GM12878 (cell line): ENCODE measurements at regions not wholly inside any gene's neighbourhood (a gene's known extent, or its start where the extent isn't known, plus 50 kb on each side); places are given as distances from the start of the nearest gene placed in this dataset.

ENCODE experiments used
- ATAC-seq: fragments of 200-7000 bp; cut with Tn5 transposase; 3 replicates; pipeline ENCODE4 v1.9.1; 2020; ENCODE audit warnings: mild to moderate bottlenecking, moderate library complexity
- BruUV-seq: library from RNA; stranded (reverse); fragments of 400-500 nt; replicated peaks from 2 replicates; lab custom pipeline; 2021; lab: Mats Ljungman, UMichigan
- CTCF ChIA-PET: fragments of 300-600 bp; sonication (Branson Sonifier 250); formaldehyde crosslinking; extraction: SDS; loops from one replicate; lab custom pipeline; 2021; ENCODE audit warnings: inconsistent platforms; lab: Yijun Ruan, JAX
- POLR2A ChIA-PET: fragments of 350-600 bp; formaldehyde crosslinking; extraction: SDS; loops from one replicate; lab custom pipeline; 2021; ENCODE audit warnings: inconsistent platforms; lab: Charles Lee
- RAD21 ChIA-PET: fragments of 300-600 bp; sonication (Branson Sonifier 250); formaldehyde crosslinking; loops from one replicate; lab custom pipeline; 2023; ENCODE audit warnings: antibody characterized with exemption; ENCODE audit not compliant: unreplicated experiment; lab: Charles Lee
- SMC1A ChIA-PET: fragments of 300-600 bp; sonication (Branson Sonifier 250); formaldehyde crosslinking; loops from one replicate; lab custom pipeline; 2023; ENCODE audit not compliant: unreplicated experiment, uncharacterized antibody; lab: Charles Lee
- DNase-seq: peaks from one replicate; pipeline ENCODE4 v3.0.0-alpha.2; 2011; ENCODE audit warnings: low read depth, low spot score
- FAIRE-seq: peaks from 3 replicates; lab custom pipeline; 2011; peaks lifted over from hg19 to GRCh38; lab: Jason Lieb, UNC
- H2AFZ ChIP-seq: 2 replicates; pipeline ENCODE4 v1.6.0; 2011; ENCODE audit warnings: low read depth, low read length, control low read depth; ENCODE audit not compliant: control insufficient read depth
- H3K27ac ChIP-seq: 2 replicates; pipeline ENCODE4 v1.5.1; 2011; ENCODE audit warnings: control low read depth; ENCODE audit not compliant: control insufficient read depth, insufficient read depth
- H3K27me3 ChIP-seq, 2 experiments: replicated peaks in 1 of 2; 2 replicates each; pipeline versions ENCODE4 v1.6.0 to v1.6.1; 2011; ENCODE audit warnings: low read length in 1 of 2; ENCODE audit not compliant: control insufficient read depth in 2 of 2, insufficient read depth in 2 of 2
- H3K36me3 ChIP-seq, 2 experiments: 2 replicates each; pipeline ENCODE4 v1.5.1; 2011; ENCODE audit warnings: low read length in 1 of 2; ENCODE audit not compliant: control insufficient read depth in 2 of 2, insufficient read depth in 2 of 2
- H3K4me1 ChIP-seq: 2 replicates; pipeline ENCODE4 v1.6.1; 2011; ENCODE audit warnings: mild to moderate bottlenecking, low read length, moderate library complexity, mixed read lengths; ENCODE audit not compliant: control insufficient read depth, insufficient read depth
- H3K4me2 ChIP-seq: 2 replicates; pipeline ENCODE4 v1.6.0; 2011; ENCODE audit warnings: control low read depth; ENCODE audit not compliant: control insufficient read depth, insufficient read depth
- H3K4me3 ChIP-seq: fragments of 200-600 bp; sonication (generic); 2 replicates; pipeline ENCODE4 v1.5.1; 2016
- H3K79me2 ChIP-seq: 2 replicates; pipeline ENCODE4 v1.6.0; 2011; ENCODE audit warnings: low read length; ENCODE audit not compliant: control insufficient read depth, insufficient read depth
- H3K9ac ChIP-seq: 2 replicates; pipeline ENCODE4 v1.8.0; 2011; ENCODE audit warnings: low read length, control low read depth, mixed read lengths; ENCODE audit not compliant: control insufficient read depth, insufficient read depth
- H3K9me3 ChIP-seq: replicated peaks from 3 replicates; pipeline ENCODE4 v1.5.1; 2011; ENCODE audit warnings: mild to moderate bottlenecking, low read length; ENCODE audit not compliant: control insufficient read depth, insufficient read depth
- H4K20me1 ChIP-seq: 2 replicates; pipeline ENCODE4 v1.6.0; 2011; ENCODE audit not compliant: control insufficient read depth, insufficient read depth
- ASH2L ChIP-seq: fragments of 300-600, 200-600 bp; sonication (generic); IDR thresholded peaks from 2 replicates; pipeline ENCODE4 v1.6.1; 2017; ENCODE audit warnings: low read depth, mild to moderate bottlenecking, borderline replicate concordance
- CREM ChIP-seq: IDR thresholded peaks from 2 replicates; pipeline ENCODE4 v1.6.1; 2014; ENCODE audit warnings: antibody characterized with exemption, low read depth
- GABPA ChIP-seq: IDR thresholded peaks from 2 replicates; pipeline ENCODE4 v1.6.1; 2014; ENCODE audit warnings: antibody characterized with exemption, low read depth, mild to moderate bottlenecking, inconsistent platforms
- MEF2A ChIP-seq: IDR thresholded peaks from 2 replicates; pipeline ENCODE4 v1.6.1; 2011; ENCODE audit warnings: low read depth, mild to moderate bottlenecking, low read length, moderate library complexity; ENCODE audit not compliant: insufficient read depth
- MXI1 ChIP-seq: fragments of 150-350 bp; IDR thresholded peaks from 2 replicates; pipeline ENCODE4 v1.6.1; 2011; ENCODE audit warnings: low read depth, mild to moderate bottlenecking, inconsistent platforms, low read length, improper control_type of control experiment
- RAD21 ChIP-seq: IDR thresholded peaks from 2 replicates; pipeline ENCODE4 v1.6.1; 2011; ENCODE audit warnings: mild to moderate bottlenecking, low read depth, low read length, moderate library complexity; ENCODE audit not compliant: insufficient read depth
- RBBP5 ChIP-seq: fragments of 200-600 bp; sonication (generic); conservative IDR thresholded peaks from 2 replicates; pipeline ENCODE4 v1.6.1; 2016
- SIX5 ChIP-seq: IDR thresholded peaks from 2 replicates; pipeline ENCODE4 v1.6.1; 2011; ENCODE audit warnings: mild to moderate bottlenecking, low read depth, low read length, moderate library complexity; ENCODE audit not compliant: severe bottlenecking
- in situ Hi-C: fragments of 300-500 bp; cut with MboI; formaldehyde crosslinking; loops from 9 replicates; pipeline ENCODE4 v1.14.3; 2018; ENCODE audit warnings: mixed read lengths
- intact Hi-C: fragments of 100-400 bp; cut with micrococcal nuclease; formaldehyde crosslinking; loops from one replicate; pipeline ENCODE4 v1.14.2; 2022; ENCODE audit not compliant: unreplicated experiment
- TF ChIP-seq, protein P1 (sequence below): fragments of 450-650 bp; IDR thresholded peaks from 2 replicates; pipeline ENCODE4 v1.6.1; 2017; ENCODE audit warnings: mild to moderate bottlenecking, moderate library complexity
- TF ChIP-seq, protein P2 (sequence below): fragments of 450-650 bp; conservative IDR thresholded peaks from 2 replicates; pipeline ENCODE4 v1.6.1; 2017; ENCODE audit warnings: mild to moderate bottlenecking, moderate library complexity
- TF ChIP-seq, protein P3 (sequence below): fragments of 450-650 bp; IDR thresholded peaks from 2 replicates; pipeline ENCODE4 v1.6.1; 2018; ENCODE audit warnings: mild to moderate bottlenecking, low read depth, moderate library complexity; ENCODE audit not compliant: partially characterized antibody

DNA sequence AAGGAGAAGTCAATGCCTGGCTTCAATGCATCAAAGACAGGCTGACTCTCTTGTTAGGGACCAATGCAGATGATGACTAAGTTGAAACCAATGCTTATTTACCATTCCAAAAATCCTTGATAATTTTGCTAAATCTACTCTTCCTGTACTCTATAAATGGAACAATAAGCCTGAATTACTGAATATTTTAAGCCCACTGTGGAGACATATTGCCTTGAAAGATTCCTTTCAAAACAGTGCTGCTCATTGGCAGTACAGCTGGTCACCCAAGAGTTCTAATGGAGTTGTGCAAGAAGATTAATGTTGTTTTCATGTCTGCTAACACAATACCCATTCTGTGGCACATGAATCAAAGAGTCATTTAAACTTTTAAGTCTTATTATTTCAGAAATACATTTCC, 181.0 kb upstream of the CBLB start:
- Histone ChIP-seq H4K20me1 (no peaks in the 10 kb centered on the region), H3K9ac (no peak overlapping the region), H3K27ac (no peak overlapping the region), H3K4me2 (no peak overlapping the region), H3K4me3 (no peak overlapping the region), H3K27me3 (no peaks in the 10 kb centered on the region), H2AFZ (no peak overlapping the region), H3K36me3 (no peaks in the 10 kb centered on the region; a peak in 1 of 4 replicates), H3K4me1 (no peaks in the 10 kb centered on the region), H3K9me3 (no peaks in the 10 kb centered on the region; the same call in 2 of the 3 replicates), H3K79me2 (no peaks in the 10 kb centered on the region)
- ChIA-PET SMC1A (interaction anchor here (0.9 to 1.7 kb wide), 3 partner anchors 10 to 26 kb away, joined by 4 to 8 read pairs (median 5); no protein-coding TSS in a partner anchor), POLR2A (no interaction called here), CTCF (no interaction called here), RAD21 (no interaction called here)
- TF ChIP-seq CREM (no peak), GABPA (no peak), ASH2L (no peak), MXI1 (no peak), RBBP5 (no peak), MEF2A (no peak), RAD21 (no peak), SIX5 (no peak)
- TF ChIP-seq, protein P1, sequence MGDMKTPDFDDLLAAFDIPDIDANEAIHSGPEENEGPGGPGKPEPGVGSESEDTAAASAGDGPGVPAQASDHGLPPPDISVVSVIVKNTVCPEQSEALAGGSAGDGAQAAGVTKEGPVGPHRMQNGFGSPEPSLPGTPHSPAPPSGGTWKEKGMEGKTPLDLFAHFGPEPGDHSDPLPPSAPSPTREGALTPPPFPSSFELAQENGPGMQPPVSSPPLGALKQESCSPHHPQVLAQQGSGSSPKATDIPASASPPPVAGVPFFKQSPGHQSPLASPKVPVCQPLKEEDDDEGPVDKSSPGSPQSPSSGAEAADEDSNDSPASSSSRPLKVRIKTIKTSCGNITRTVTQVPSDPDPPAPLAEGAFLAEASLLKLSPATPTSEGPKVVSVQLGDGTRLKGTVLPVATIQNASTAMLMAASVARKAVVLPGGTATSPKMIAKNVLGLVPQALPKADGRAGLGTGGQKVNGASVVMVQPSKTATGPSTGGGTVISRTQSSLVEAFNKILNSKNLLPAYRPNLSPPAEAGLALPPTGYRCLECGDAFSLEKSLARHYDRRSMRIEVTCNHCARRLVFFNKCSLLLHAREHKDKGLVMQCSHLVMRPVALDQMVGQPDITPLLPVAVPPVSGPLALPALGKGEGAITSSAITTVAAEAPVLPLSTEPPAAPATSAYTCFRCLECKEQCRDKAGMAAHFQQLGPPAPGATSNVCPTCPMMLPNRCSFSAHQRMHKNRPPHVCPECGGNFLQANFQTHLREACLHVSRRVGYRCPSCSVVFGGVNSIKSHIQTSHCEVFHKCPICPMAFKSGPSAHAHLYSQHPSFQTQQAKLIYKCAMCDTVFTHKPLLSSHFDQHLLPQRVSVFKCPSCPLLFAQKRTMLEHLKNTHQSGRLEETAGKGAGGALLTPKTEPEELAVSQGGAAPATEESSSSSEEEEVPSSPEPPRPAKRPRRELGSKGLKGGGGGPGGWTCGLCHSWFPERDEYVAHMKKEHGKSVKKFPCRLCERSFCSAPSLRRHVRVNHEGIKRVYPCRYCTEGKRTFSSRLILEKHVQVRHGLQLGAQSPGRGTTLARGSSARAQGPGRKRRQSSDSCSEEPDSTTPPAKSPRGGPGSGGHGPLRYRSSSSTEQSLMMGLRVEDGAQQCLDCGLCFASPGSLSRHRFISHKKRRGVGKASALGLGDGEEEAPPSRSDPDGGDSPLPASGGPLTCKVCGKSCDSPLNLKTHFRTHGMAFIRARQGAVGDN, result no peak
- TF ChIP-seq, protein P2, sequence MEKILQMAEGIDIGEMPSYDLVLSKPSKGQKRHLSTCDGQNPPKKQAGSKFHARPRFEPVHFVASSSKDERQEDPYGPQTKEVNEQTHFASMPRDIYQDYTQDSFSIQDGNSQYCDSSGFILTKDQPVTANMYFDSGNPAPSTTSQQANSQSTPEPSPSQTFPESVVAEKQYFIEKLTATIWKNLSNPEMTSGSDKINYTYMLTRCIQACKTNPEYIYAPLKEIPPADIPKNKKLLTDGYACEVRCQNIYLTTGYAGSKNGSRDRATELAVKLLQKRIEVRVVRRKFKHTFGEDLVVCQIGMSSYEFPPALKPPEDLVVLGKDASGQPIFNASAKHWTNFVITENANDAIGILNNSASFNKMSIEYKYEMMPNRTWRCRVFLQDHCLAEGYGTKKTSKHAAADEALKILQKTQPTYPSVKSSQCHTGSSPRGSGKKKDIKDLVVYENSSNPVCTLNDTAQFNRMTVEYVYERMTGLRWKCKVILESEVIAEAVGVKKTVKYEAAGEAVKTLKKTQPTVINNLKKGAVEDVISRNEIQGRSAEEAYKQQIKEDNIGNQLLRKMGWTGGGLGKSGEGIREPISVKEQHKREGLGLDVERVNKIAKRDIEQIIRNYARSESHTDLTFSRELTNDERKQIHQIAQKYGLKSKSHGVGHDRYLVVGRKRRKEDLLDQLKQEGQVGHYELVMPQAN, result no peak
- TF ChIP-seq, protein P3, sequence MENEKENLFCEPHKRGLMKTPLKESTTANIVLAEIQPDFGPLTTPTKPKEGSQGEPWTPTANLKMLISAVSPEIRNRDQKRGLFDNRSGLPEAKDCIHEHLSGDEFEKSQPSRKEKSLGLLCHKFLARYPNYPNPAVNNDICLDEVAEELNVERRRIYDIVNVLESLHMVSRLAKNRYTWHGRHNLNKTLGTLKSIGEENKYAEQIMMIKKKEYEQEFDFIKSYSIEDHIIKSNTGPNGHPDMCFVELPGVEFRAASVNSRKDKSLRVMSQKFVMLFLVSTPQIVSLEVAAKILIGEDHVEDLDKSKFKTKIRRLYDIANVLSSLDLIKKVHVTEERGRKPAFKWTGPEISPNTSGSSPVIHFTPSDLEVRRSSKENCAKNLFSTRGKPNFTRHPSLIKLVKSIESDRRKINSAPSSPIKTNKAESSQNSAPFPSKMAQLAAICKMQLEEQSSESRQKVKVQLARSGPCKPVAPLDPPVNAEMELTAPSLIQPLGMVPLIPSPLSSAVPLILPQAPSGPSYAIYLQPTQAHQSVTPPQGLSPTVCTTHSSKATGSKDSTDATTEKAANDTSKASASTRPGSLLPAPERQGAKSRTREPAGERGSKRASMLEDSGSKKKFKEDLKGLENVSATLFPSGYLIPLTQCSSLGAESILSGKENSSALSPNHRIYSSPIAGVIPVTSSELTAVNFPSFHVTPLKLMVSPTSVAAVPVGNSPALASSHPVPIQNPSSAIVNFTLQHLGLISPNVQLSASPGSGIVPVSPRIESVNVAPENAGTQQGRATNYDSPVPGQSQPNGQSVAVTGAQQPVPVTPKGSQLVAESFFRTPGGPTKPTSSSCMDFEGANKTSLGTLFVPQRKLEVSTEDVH, result no peak
- intact Hi-C loops (no loop called here), in situ Hi-C loops (no loop called here)
- no peak for ATAC-seq
- no peak for DNase-seq
- no peak for FAIRE-seq
- no TSS peak for BruUV-seq
